ENCODE measurements at regions not wholly inside any gene's neighbourhood (a gene's known extent, or its start where the extent isn't known, plus 50 kb on each side); places are given as distances from the start of the nearest gene placed in this dataset.

DNA sequence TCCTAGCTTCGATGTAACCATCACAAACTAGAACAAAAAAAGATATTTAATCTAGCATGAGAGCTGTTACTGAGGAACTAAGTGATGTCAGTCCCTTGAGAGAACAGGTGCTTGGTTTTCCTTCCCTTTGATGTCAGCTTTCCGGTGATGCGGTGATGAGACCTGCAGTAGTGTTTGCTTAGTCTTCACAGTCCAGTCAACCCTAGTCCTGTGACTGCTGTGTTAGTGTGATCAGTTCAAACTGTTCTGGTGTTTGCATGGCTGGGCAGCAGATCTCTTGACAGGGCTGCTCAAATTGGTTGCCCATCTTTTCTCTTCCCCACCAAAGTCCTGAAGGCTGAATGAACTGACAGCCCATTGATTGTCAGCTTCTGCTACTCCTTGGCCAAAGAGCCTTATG lies 608.6 kb upstream of the DAB2 start:
- no peak for TF ChIP-seq KDM1A (IDR thresholded peaks at IDR 0.05; ENCODE audit: low read depth)
- TF ChIP-seq POLR2A (IDR thresholded peaks at IDR 0.05; ENCODE audit: low read length) = no peak
- TF ChIP-seq CTCF (IDR thresholded peaks at IDR 0.05) = no peak
- TF ChIP-seq, protein P1, sequence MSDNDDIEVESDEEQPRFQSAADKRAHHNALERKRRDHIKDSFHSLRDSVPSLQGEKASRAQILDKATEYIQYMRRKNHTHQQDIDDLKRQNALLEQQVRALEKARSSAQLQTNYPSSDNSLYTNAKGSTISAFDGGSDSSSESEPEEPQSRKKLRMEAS (IDR thresholded peaks at IDR 0.05) = no peak
